Right lobe of liver (tissue), 4 donors: ENCODE measurements at regions not wholly inside any gene's neighbourhood (a gene's known extent, or its start where the extent isn't known, plus 50 kb on each side); places are given as distances from the start of the nearest gene placed in this dataset.

Source experiments
- POLR2A ChIP-seq: fragments of 450-650 bp; IDR thresholded peaks from one replicate; pipeline ENCODE4 v1.6.1; 2017; ENCODE audit warnings: antibody characterized with exemption, mild to moderate bottlenecking
- TF ChIP-seq, protein P1 (sequence below), 4 donors: fragments of 200-600 bp in 3 of 4; fragments of 450-650 bp in 1 of 4; IDR thresholded peaks; one replicate each; pipeline versions ENCODE4 v1.5.1 to v1.8.0; 2016 to 2022; ENCODE audit warnings: antibody characterized with exemption in 4 of 4, mild to moderate bottlenecking in 2 of 4
- donor health status: DM: no; HTN: no; CAD: no.
- donor health status: DM: no; HTN: no; CAD: no.
- donor health status: DM: no; HTN: yes; CAD: no.

DNA sequence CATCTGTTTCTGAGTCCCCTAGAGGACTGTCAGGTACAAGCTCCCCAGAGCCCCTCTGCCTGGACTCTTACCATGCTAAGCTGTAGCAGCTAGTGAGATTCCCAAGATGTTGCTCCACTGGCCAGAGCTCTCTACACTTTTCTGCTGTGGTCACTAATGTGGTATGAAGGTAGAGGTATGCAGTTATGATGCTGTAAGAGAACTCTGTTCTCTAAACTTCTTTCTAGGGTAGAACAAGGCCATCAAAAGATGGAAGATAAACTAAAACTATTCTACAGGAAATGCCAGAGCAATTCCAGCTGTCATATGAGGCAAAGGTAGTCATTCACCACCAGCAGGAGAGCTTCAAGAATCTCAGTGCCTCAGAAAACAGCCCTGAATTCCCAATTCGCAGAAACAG is 517.4 kb upstream of the ARRDC4 start:
- TF ChIP-seq, protein P1, sequence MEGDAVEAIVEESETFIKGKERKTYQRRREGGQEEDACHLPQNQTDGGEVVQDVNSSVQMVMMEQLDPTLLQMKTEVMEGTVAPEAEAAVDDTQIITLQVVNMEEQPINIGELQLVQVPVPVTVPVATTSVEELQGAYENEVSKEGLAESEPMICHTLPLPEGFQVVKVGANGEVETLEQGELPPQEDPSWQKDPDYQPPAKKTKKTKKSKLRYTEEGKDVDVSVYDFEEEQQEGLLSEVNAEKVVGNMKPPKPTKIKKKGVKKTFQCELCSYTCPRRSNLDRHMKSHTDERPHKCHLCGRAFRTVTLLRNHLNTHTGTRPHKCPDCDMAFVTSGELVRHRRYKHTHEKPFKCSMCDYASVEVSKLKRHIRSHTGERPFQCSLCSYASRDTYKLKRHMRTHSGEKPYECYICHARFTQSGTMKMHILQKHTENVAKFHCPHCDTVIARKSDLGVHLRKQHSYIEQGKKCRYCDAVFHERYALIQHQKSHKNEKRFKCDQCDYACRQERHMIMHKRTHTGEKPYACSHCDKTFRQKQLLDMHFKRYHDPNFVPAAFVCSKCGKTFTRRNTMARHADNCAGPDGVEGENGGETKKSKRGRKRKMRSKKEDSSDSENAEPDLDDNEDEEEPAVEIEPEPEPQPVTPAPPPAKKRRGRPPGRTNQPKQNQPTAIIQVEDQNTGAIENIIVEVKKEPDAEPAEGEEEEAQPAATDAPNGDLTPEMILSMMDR (IDR thresholded peaks at IDR 0.05): no peak
- TF ChIP-seq POLR2A: no peak
